PC-9 (cell line): ENCODE measurements at regions not wholly inside any gene's neighbourhood (a gene's known extent, or its start where the extent isn't known, plus 50 kb on each side); places are given as distances from the start of the nearest gene placed in this dataset.

Experiments used
- BruUV-seq: library from RNA; stranded (reverse); fragments of 400-500 nt; replicated peaks from 2 replicates; lab custom pipeline; 2021; lab: Mats Ljungman, UMichigan
- CTCF ChIA-PET: fragments of 300-600 bp; sonication (Branson Sonifier 250); formaldehyde crosslinking; loops from one replicate; lab custom pipeline; 2022; ENCODE audit warnings: antibody characterized with exemption; lab: Charles Lee
- POLR2A ChIA-PET: fragments of 300-600 bp; sonication (Branson Sonifier 250); formaldehyde crosslinking; loops from one replicate; lab custom pipeline; 2022; ENCODE audit warnings: antibody characterized with exemption; ENCODE audit not compliant: unreplicated experiment; lab: Charles Lee
- DNase-seq, 2 experiments: peaks; one replicate each; pipeline versions ENCODE4 v3.0.0 to v3.0.0-alpha.2; 2015 to 2022; ENCODE audit warnings: mixed read lengths in 1 of 2
- H2AFZ ChIP-seq: fragments of 200-600 bp; sonication (generic); 2 replicates; pipeline ENCODE4 v1.8.1; 2017; ENCODE audit warnings: antibody characterized with exemption
- H3F3A ChIP-seq: fragments of 200-600 bp; sonication (generic); 2 replicates; pipeline ENCODE4 v1.8.1; 2017; ENCODE audit warnings: antibody characterized with exemption, mild to moderate bottlenecking, low read depth; ENCODE audit not compliant: insufficient read depth
- H3K27ac ChIP-seq: fragments of 200-600 bp; sonication (generic); 2 replicates; pipeline ENCODE4 v1.6.1; 2016; ENCODE audit warnings: mixed run types
- H3K27me3 ChIP-seq: fragments of 200-600 bp; sonication (generic); 2 replicates; pipeline ENCODE4 v1.6.1; 2016; ENCODE audit warnings: low read depth, mixed run types; ENCODE audit not compliant: insufficient read depth
- H3K36me3 ChIP-seq: fragments of 200-600 bp; sonication (generic); 2 replicates; pipeline ENCODE4 v1.6.1; 2016; ENCODE audit warnings: low read depth, mixed run types
- H3K4me1 ChIP-seq: fragments of 200-600 bp; sonication (generic); replicated peaks from 2 replicates; pipeline ENCODE4 v1.6.1; 2016; ENCODE audit warnings: mixed run types; ENCODE audit not compliant: insufficient read depth
- H3K4me2 ChIP-seq: fragments of 200-600 bp; sonication (generic); 2 replicates; pipeline ENCODE4 v1.6.1; 2017; ENCODE audit warnings: mixed run types
- H3K4me3 ChIP-seq: fragments of 200-600 bp; sonication (generic); 2 replicates; pipeline ENCODE4 v1.6.1; 2016; ENCODE audit warnings: mixed run types
- H3K79me2 ChIP-seq: fragments of 200-600 bp; sonication (generic); 2 replicates; pipeline ENCODE4 v1.6.1; 2017; ENCODE audit warnings: low read depth, mixed run types
- H3K9me2 ChIP-seq: fragments of 200-600 bp; sonication (generic); 2 replicates; pipeline ENCODE4 v1.8.1; 2017; ENCODE audit warnings: mild to moderate bottlenecking; ENCODE audit not compliant: insufficient read depth
- H3K9me3 ChIP-seq: fragments of 200-600 bp; sonication (generic); 2 replicates; pipeline ENCODE4 v1.8.1; 2016; ENCODE audit warnings: low read depth; ENCODE audit not compliant: insufficient read depth
- H4K20me1 ChIP-seq: fragments of 200-600 bp; sonication (generic); 2 replicates; pipeline ENCODE4 v1.8.1; 2017; ENCODE audit not compliant: insufficient read depth
- EZH2 ChIP-seq: fragments of 200-600 bp; sonication (generic); IDR thresholded peaks from 2 replicates; pipeline ENCODE4 v1.8.0; 2017; ENCODE audit warnings: antibody characterized with exemption, low read depth
- intact Hi-C: fragments of 100-400 bp; cut with micrococcal nuclease; formaldehyde crosslinking; loops from one replicate; pipeline ENCODE4 v1.10.0; 2022; ENCODE audit not compliant: unreplicated experiment
- TF ChIP-seq, protein P1 (sequence below): fragments of 200-600 bp; sonication (generic); conservative IDR thresholded peaks from 2 replicates; pipeline ENCODE4 v1.6.1; 2017; ENCODE audit warnings: mixed run types, antibody characterized with exemption, mild to moderate bottlenecking, moderate library complexity

DNA sequence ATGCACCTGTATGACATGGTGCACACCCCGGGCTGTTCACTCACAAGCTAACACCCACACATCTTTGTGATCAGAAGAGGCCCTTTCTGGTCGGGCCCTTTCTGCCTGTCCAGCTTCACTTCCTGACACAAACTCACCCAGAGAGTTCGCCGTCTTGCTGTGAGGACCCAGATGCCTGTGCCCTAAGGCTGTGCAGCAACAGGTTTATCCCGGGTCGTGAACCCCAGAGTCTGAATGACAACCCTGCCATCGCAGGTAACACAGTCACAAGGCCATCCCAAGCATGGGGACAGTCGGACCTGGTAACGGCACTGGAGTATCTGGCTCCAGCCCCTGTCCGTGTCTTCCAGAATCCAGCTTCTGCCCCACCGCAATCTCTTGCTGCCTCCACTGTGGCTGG lies 235.1 kb downstream of the BUD13 start:
- H3K4me1 ChIP-seq, result no peaks in the 10 kb centered on the region
- BruUV-seq, result no TSS peak
- H3K27ac ChIP-seq, result no peak overlapping the region
- intact Hi-C loops, result no loop called here
- no peak overlapping the region for H3K4me2 ChIP-seq
- H4K20me1 ChIP-seq, result no peaks in the 10 kb centered on the region
- no peak for DNase-seq
- no peak overlapping the region for H3K4me3 ChIP-seq
- POLR2A ChIA-PET, result no interaction called here
- H3K27me3 ChIP-seq, result peaks cover 85% of the 10 kb centered on the region
- no peaks in the 10 kb centered on the region for H3K36me3 ChIP-seq
- H3K79me2 ChIP-seq, result no peaks in the 10 kb centered on the region
- CTCF ChIA-PET, result no interaction called here
- no peak for TF ChIP-seq EZH2
- TF ChIP-seq, protein P1, sequence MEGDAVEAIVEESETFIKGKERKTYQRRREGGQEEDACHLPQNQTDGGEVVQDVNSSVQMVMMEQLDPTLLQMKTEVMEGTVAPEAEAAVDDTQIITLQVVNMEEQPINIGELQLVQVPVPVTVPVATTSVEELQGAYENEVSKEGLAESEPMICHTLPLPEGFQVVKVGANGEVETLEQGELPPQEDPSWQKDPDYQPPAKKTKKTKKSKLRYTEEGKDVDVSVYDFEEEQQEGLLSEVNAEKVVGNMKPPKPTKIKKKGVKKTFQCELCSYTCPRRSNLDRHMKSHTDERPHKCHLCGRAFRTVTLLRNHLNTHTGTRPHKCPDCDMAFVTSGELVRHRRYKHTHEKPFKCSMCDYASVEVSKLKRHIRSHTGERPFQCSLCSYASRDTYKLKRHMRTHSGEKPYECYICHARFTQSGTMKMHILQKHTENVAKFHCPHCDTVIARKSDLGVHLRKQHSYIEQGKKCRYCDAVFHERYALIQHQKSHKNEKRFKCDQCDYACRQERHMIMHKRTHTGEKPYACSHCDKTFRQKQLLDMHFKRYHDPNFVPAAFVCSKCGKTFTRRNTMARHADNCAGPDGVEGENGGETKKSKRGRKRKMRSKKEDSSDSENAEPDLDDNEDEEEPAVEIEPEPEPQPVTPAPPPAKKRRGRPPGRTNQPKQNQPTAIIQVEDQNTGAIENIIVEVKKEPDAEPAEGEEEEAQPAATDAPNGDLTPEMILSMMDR, result no peak
- H3F3A ChIP-seq, result no peaks in the 10 kb centered on the region
- no peak overlapping the region for H2AFZ ChIP-seq
- H3K9me3 ChIP-seq, result no peaks in the 10 kb centered on the region
- no peaks in the 10 kb centered on the region for H3K9me2 ChIP-seq

DNA sequence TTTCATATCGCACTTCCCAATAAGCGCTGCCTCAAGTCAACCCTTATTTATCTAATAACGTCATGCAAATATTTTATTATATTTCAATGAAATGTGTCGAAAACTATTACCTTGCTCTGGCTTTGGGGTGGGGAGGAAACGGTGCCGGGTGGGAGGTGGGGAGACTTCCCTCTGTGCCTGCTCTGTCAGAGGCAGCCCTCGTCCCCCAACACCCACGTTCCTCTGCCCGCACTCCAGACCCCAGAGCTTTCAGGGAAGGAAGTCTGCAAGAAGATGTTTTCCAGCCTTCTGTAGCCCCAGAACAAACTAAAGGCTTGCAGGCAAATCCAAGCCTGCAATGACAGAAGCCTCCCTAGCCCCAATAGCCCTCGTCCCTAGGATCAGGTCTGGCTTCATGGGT lies 235.7 kb downstream of the BUD13 start:
- intact Hi-C loops, result no loop called here
- no peaks in the 10 kb centered on the region for H3F3A ChIP-seq
- CTCF ChIA-PET, result no interaction called here
- no peak overlapping the region for H3K4me2 ChIP-seq
- H4K20me1 ChIP-seq, result no peaks in the 10 kb centered on the region
- no peaks in the 10 kb centered on the region for H3K4me1 ChIP-seq
- POLR2A ChIA-PET, result no interaction called here
- H3K9me2 ChIP-seq, result no peaks in the 10 kb centered on the region
- H3K9me3 ChIP-seq, result no peaks in the 10 kb centered on the region
- H3K4me3 ChIP-seq, result no peak overlapping the region
- DNase-seq, result no peak
- TF ChIP-seq EZH2, result no peak
- TF ChIP-seq, protein P1, result no peak
- no TSS peak for BruUV-seq
- no peak overlapping the region for H3K27ac ChIP-seq
- no peak overlapping the region for H2AFZ ChIP-seq
- H3K27me3 ChIP-seq, result peaks cover 91% of the 10 kb centered on the region
- no peaks in the 10 kb centered on the region for H3K36me3 ChIP-seq
- H3K79me2 ChIP-seq, result no peaks in the 10 kb centered on the region

DNA sequence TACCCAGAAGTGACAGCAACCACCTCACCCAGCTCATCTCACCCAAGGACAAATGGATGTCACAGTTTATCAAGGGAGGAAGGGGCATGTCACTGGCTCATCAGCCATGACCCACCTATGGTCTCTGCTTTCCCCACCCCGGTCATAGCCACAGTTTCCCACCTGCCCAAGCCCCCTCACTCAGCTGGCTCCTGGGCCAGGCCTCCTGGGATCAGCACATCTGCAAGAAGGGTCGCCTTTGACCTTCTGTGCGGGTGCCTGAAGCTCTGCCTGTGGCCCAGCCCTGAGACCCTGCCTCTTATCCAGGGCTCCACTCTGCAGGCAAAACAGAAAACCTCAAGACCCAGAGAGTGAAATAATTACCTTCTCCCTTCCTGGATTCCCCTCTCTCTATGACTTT lies 236.4 kb downstream of the BUD13 start:
- no TSS peak for BruUV-seq
- CTCF ChIA-PET, result no interaction called here

More for the DNA sequence above, 236.4 kb downstream of the BUD13 start:
- Histone ChIP-seq H3F3A (no peaks in the 10 kb centered on the region), H4K20me1 (no peaks in the 10 kb centered on the region), H3K36me3 (no peaks in the 10 kb centered on the region), H2AFZ (no peak overlapping the region), H3K27me3 (peaks cover 93% of the 10 kb centered on the region), H3K4me3 (no peak overlapping the region), H3K4me1 (no peaks in the 10 kb centered on the region), H3K4me2 (no peak overlapping the region), H3K9me3 (no peaks in the 10 kb centered on the region), H3K9me2 (no peaks in the 10 kb centered on the region), H3K79me2 (no peaks in the 10 kb centered on the region), H3K27ac (no peak overlapping the region)
- POLR2A ChIA-PET, result no interaction called here
- intact Hi-C loops, result no loop called here
- DNase-seq, result no peak
- TF ChIP-seq, protein P1, result no peak
- TF ChIP-seq EZH2, result no peak
